OCI-LY1 (cell line): ENCODE measurements at regions not wholly inside any gene's neighbourhood (a gene's known extent, or its start where the extent isn't known, plus 50 kb on each side); places are given as distances from the start of the nearest gene placed in this dataset.

Experiments used
- H2AFZ ChIP-seq: fragments of 200-600 bp; sonication (generic), shearing (Covaris generic); 2 replicates; pipeline ENCODE4 v1.6.0; 2014; ENCODE audit warnings: antibody characterized with exemption, mild to moderate bottlenecking, low read length
- H3F3A ChIP-seq: fragments of 200-600 bp; sonication (generic), shearing (Covaris generic); 2 replicates; pipeline ENCODE4 v1.6.0; 2014; ENCODE audit warnings: mild to moderate bottlenecking, antibody characterized with exemption, low read length, moderate library complexity; ENCODE audit not compliant: insufficient read depth
- H3K27ac ChIP-seq: fragments of 200-600 bp; sonication (generic); 2 replicates; pipeline ENCODE4 v1.5.1; 2014; ENCODE audit warnings: low read length, mixed run types, mild to moderate bottlenecking, low read depth; ENCODE audit not compliant: poor library complexity, severe bottlenecking
- H3K27me3 ChIP-seq: fragments of 200-600 bp; sonication (generic); 2 replicates; pipeline ENCODE4 v1.6.0; 2014; ENCODE audit warnings: antibody characterized with exemption, mild to moderate bottlenecking, low read length, moderate library complexity; ENCODE audit not compliant: insufficient read depth
- H3K36me3 ChIP-seq: fragments of 200-600 bp; sonication (generic); 2 replicates; pipeline ENCODE4 v1.6.1; 2014; ENCODE audit warnings: mild to moderate bottlenecking, antibody characterized with exemption, low read length, moderate library complexity, mixed read lengths; ENCODE audit not compliant: insufficient read depth
- H3K4me1 ChIP-seq: fragments of 200-600 bp; sonication (generic); 2 replicates; pipeline ENCODE4 v1.5.1; 2014; ENCODE audit warnings: mild to moderate bottlenecking, low read length, moderate library complexity; ENCODE audit not compliant: insufficient read depth, severe bottlenecking
- H3K4me2 ChIP-seq: fragments of 200-600 bp; sonication (generic), shearing (Covaris generic); 2 replicates; pipeline ENCODE4 v1.6.1; 2014; ENCODE audit warnings: low read length
- H3K4me3 ChIP-seq: fragments of 200-600 bp; sonication (generic); 2 replicates; pipeline ENCODE4 v1.5.1; 2014; ENCODE audit warnings: low read length, low read depth, mild to moderate bottlenecking, mixed read lengths; ENCODE audit not compliant: poor library complexity, severe bottlenecking
- H3K79me2 ChIP-seq: fragments of 200-600 bp; shearing (Covaris generic); 2 replicates; pipeline ENCODE4 v1.6.1; 2016; ENCODE audit warnings: mixed run types, low read length, mixed read lengths; ENCODE audit not compliant: insufficient read depth
- H3K9ac ChIP-seq: fragments of 200-600 bp; sonication (generic), shearing (Covaris generic); 2 replicates; pipeline ENCODE4 v1.6.1; 2014; ENCODE audit warnings: mild to moderate bottlenecking, low read length, mixed read lengths
- H3K9me2 ChIP-seq: fragments of 200-600 bp; sonication (generic), shearing (Covaris generic); 2 replicates; pipeline ENCODE4 v1.6.1; 2014; ENCODE audit warnings: low read depth, mild to moderate bottlenecking, low read length, mixed read lengths
- H3K9me3 ChIP-seq: fragments of 200-600 bp; shearing (Covaris generic); 2 replicates; pipeline ENCODE4 v1.6.1; 2014; ENCODE audit warnings: low read length, mixed read lengths
- H4K20me1 ChIP-seq: fragments of 200-600 bp; sonication (generic), shearing (Covaris generic); 2 replicates; pipeline ENCODE4 v1.6.0; 2016; ENCODE audit warnings: mild to moderate bottlenecking, low read length; ENCODE audit not compliant: insufficient read depth
- EZH2 ChIP-seq: fragments of 200-600 bp; sonication (generic), shearing (Covaris generic); IDR thresholded peaks from 2 replicates; pipeline ENCODE4 v1.8.0; 2017; ENCODE audit warnings: borderline replicate concordance, mixed run types, mild to moderate bottlenecking, antibody characterized with exemption, low read length, moderate library complexity, mixed read lengths
- TF ChIP-seq, protein P1 (sequence below): fragments of 200-600 bp; sonication (generic), shearing (Covaris generic); IDR thresholded peaks from 2 replicates; pipeline ENCODE4 v1.5.1; 2017; ENCODE audit warnings: mild to moderate bottlenecking, antibody characterized with exemption, low read length, moderate library complexity, mixed read lengths

DNA sequence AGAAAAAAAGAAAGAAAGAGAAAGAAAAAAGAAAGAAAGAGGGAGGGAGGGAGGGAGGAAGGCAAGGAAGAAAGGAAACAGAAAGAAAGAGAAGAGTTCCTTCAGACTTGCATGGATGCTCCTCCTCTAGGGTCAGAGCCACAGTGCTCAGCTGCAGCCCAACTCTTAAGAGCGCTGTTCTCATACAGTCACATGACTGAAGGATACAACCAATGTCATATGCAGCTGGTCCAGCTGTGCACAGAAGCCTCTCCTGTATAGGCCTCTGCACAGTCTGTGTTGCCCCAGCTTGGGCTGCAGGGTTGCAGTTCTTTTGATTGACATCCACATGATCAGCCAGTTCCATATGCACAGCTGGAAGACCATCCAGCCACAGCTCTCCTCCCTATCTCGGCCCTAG is 86.8 kb upstream of the CTNNB1 start:
- no peaks in the 10 kb centered on the region for H3K9me2 ChIP-seq
- no peaks in the 10 kb centered on the region for H3K9me3 ChIP-seq
- H3K27ac ChIP-seq, result no peak overlapping the region
- H3F3A ChIP-seq, result no peaks in the 10 kb centered on the region
- no peak overlapping the region for H3K9ac ChIP-seq
- H3K27me3 ChIP-seq, result no peaks in the 10 kb centered on the region; the same call in 1 of the 2 replicates
- H2AFZ ChIP-seq, result no peak overlapping the region
- H3K79me2 ChIP-seq, result no peaks in the 10 kb centered on the region
- H3K4me1 ChIP-seq, result peaks cover 6% of the 10 kb centered on the region
- H3K4me2 ChIP-seq, result no peak overlapping the region
- no peak overlapping the region for H3K4me3 ChIP-seq
- no peak for TF ChIP-seq EZH2
- TF ChIP-seq, protein P1, sequence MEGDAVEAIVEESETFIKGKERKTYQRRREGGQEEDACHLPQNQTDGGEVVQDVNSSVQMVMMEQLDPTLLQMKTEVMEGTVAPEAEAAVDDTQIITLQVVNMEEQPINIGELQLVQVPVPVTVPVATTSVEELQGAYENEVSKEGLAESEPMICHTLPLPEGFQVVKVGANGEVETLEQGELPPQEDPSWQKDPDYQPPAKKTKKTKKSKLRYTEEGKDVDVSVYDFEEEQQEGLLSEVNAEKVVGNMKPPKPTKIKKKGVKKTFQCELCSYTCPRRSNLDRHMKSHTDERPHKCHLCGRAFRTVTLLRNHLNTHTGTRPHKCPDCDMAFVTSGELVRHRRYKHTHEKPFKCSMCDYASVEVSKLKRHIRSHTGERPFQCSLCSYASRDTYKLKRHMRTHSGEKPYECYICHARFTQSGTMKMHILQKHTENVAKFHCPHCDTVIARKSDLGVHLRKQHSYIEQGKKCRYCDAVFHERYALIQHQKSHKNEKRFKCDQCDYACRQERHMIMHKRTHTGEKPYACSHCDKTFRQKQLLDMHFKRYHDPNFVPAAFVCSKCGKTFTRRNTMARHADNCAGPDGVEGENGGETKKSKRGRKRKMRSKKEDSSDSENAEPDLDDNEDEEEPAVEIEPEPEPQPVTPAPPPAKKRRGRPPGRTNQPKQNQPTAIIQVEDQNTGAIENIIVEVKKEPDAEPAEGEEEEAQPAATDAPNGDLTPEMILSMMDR, result no peak
- H3K36me3 ChIP-seq, result no peaks in the 10 kb centered on the region
- H4K20me1 ChIP-seq, result no peaks in the 10 kb centered on the region

DNA sequence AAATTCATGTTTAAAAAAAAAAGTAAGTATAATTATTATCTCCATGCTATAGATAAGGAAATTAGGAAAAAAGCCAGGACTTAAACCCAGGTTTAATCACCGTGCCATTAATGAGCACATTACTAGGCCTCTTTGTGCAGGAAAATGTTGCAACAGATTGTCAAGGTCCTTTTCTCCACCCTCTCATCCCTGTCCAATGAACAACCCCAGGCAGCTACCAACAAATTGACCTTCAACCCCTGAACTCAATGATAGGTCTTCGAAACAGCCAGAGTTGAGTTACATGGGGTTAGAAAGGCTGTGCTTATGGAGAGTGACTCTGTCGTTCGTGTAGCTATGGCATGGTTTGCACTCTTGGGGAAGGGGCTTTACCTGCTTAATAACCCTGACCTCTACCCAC is 84.2 kb upstream of the CTNNB1 start:
- no peaks in the 10 kb centered on the region for H3K36me3 ChIP-seq
- peaks cover 14% of the 10 kb centered on the region for H3K4me1 ChIP-seq
- no peaks in the 10 kb centered on the region for H4K20me1 ChIP-seq
- no peak overlapping the region for H2AFZ ChIP-seq
- H3K27ac ChIP-seq, result no peak overlapping the region
- no peaks in the 10 kb centered on the region for H3K9me2 ChIP-seq
- H3K79me2 ChIP-seq, result no peaks in the 10 kb centered on the region
- H3K4me3 ChIP-seq, result no peak overlapping the region
- H3K27me3 ChIP-seq, result no peaks in the 10 kb centered on the region; the same call in 1 of the 2 replicates
- H3K9ac ChIP-seq, result no peak overlapping the region
- no peak for TF ChIP-seq EZH2
- TF ChIP-seq, protein P1, result no peak
- H3K4me2 ChIP-seq, result no peak overlapping the region
- no peaks in the 10 kb centered on the region for H3F3A ChIP-seq
- H3K9me3 ChIP-seq, result no peaks in the 10 kb centered on the region

DNA sequence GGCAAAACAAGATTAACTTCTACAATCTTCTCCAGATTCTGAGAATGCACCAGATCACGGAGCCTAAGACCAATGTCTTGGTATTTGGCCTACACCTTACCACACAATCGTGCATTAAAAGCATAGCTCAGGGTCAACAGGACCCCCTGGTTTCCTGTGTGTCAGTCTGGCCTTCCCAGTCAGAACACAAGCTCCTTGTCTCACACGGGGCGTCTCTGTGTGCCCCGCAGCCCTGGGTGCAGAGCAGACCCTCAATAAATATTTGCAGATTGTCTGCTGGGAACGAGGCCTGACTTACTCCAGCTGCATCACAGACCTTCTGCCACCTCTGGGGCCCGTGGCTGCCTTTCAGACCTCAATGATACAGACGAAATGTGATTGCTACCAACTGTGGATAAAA is 82.5 kb upstream of the CTNNB1 start:
- Histone ChIP-seq H3K27ac (no peak overlapping the region), H3K4me2 (no peak overlapping the region)

More for the DNA sequence above, 82.5 kb upstream of the CTNNB1 start:
- Histone ChIP-seq H3K36me3 (no peaks in the 10 kb centered on the region), H4K20me1 (no peaks in the 10 kb centered on the region), H3K4me3 (no peak overlapping the region), H3K9ac (no peak overlapping the region), H3K27me3 (no peaks in the 10 kb centered on the region; the same call in 1 of the 2 replicates), H3K4me1 (peaks cover 14% of the 10 kb centered on the region), H3F3A (no peaks in the 10 kb centered on the region), H3K9me2 (no peaks in the 10 kb centered on the region), H2AFZ (no peak overlapping the region), H3K9me3 (no peaks in the 10 kb centered on the region), H3K79me2 (no peaks in the 10 kb centered on the region)
- TF ChIP-seq, protein P1, result no peak
- TF ChIP-seq EZH2, result no peak
